Hepatocyte (in vitro differentiated cells): ENCODE measurements at regions not wholly inside any gene's neighbourhood (a gene's known extent, or its start where the extent isn't known, plus 50 kb on each side); places are given as distances from the start of the nearest gene placed in this dataset.

Experiments used
- DNase-seq: peaks from one replicate; pipeline ENCODE4 v3.0.0-alpha.2; 2016; ENCODE audit warnings: low spot score
- H2AFZ ChIP-seq: fragments of 200-600 bp; sonication (generic); 2 replicates; pipeline ENCODE4 v1.6.0; 2016; ENCODE audit warnings: antibody characterized with exemption, mild to moderate bottlenecking
- H3K27ac ChIP-seq: fragments of 200-600 bp; sonication (generic); 2 replicates; pipeline ENCODE4 v1.5.1; 2016; ENCODE audit warnings: mild to moderate bottlenecking
- H3K27me3 ChIP-seq: fragments of 200-600 bp; sonication (generic); 2 replicates; pipeline ENCODE4 v1.6.1; 2016
- H3K36me3 ChIP-seq: fragments of 200-600 bp; sonication (generic); replicated peaks from 2 replicates; pipeline ENCODE4 v1.5.1; 2016; ENCODE audit warnings: low read depth; ENCODE audit not compliant: insufficient read depth
- H3K4me1 ChIP-seq: fragments of 200-600 bp; sonication (generic); 2 replicates; pipeline ENCODE4 v1.5.1; 2016; ENCODE audit warnings: mild to moderate bottlenecking, moderate library complexity; ENCODE audit not compliant: insufficient read depth
- H3K4me2 ChIP-seq: fragments of 200-600 bp; sonication (generic); 2 replicates; pipeline ENCODE4 v1.6.0; 2016
- H3K4me3 ChIP-seq: fragments of 200-600 bp; sonication (generic); 2 replicates; pipeline ENCODE4 v1.5.1; 2016; ENCODE audit warnings: mild to moderate bottlenecking
- H3K79me2 ChIP-seq: fragments of 200-600 bp; sonication (generic); 2 replicates; pipeline ENCODE4 v1.6.0; 2017; ENCODE audit warnings: mild to moderate bottlenecking
- H3K9me2 ChIP-seq: fragments of 200-600 bp; sonication (generic); replicated peaks from 2 replicates; pipeline ENCODE4 v1.6.0; 2017; ENCODE audit warnings: mild to moderate bottlenecking; ENCODE audit not compliant: insufficient read depth
- H3K9me3 ChIP-seq: fragments of 200-600 bp; sonication (generic); 2 replicates; pipeline ENCODE4 v1.5.1; 2016; ENCODE audit warnings: low read depth, mild to moderate bottlenecking
- H4K20me1 ChIP-seq: fragments of 200-600 bp; sonication (generic); 2 replicates; pipeline ENCODE4 v1.6.0; 2016; ENCODE audit warnings: mild to moderate bottlenecking; ENCODE audit not compliant: insufficient read depth, poor library complexity, severe bottlenecking
- EZH2 ChIP-seq: fragments of 200-600 bp; sonication (generic); IDR thresholded peaks from 2 replicates; pipeline ENCODE4 v1.6.1; 2016; ENCODE audit warnings: antibody characterized with exemption, mild to moderate bottlenecking, borderline replicate concordance
- EZH2phosphoT487 ChIP-seq: fragments of 200-600 bp; sonication (generic); IDR thresholded peaks from one replicate; pipeline ENCODE4 v1.6.1; 2018; ENCODE audit warnings: antibody characterized with exemption, mild to moderate bottlenecking, low read depth, moderate library complexity; ENCODE audit not compliant: unreplicated experiment, severe bottlenecking
- WGBS: methylation state at CpG from one replicate; pipeline ENCODE4 v1.1.6; 2016; ENCODE audit warnings: low lambda C conversion rate; ENCODE audit errors: missing lambda C conversion rate; 5-methylcytosine and 5-hydroxymethylcytosine counted together
- TF ChIP-seq, protein P1 (sequence below): fragments of 200-600 bp; sonication (generic); IDR thresholded peaks from 2 replicates; pipeline ENCODE4 v1.5.1; 2016; ENCODE audit warnings: antibody characterized with exemption, mild to moderate bottlenecking; ENCODE audit not compliant: poor library complexity

DNA sequence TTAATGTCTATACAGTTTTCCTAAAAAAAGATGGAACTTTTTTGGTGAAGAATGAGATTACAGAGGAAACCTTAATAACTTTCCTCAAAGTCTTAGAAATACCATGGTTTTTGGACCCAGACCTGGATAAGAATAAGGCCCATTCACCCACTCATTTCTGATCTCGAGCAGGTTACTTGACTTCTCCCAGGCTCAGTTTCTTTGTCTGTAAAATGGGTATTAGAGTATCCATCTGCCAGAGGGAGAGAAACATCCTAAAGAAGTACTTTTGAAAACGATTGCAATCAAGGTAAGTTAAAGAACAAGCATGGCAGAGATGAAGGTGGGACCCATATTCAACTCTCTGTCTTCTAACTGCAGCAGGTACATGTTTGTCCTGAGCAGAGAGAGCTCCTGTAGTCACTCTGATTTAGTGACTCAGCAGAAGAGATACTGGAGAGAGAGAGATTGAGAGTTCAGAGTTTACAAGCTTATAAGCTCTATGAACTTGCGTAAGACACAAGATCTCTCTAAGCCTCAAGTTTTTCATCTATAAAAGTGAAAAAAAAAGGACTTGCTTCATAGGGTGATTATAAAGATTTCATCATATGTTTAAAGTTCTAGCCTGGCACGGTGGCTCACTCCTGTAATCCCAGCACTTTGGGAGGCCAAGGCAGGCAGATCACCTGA is 379.4 kb upstream of the SGCD start:
- no peak overlapping the region for H3K4me2 ChIP-seq
- TF ChIP-seq EZH2phosphoT487 (no peak), EZH2 (no peak)
- TF ChIP-seq, protein P1, sequence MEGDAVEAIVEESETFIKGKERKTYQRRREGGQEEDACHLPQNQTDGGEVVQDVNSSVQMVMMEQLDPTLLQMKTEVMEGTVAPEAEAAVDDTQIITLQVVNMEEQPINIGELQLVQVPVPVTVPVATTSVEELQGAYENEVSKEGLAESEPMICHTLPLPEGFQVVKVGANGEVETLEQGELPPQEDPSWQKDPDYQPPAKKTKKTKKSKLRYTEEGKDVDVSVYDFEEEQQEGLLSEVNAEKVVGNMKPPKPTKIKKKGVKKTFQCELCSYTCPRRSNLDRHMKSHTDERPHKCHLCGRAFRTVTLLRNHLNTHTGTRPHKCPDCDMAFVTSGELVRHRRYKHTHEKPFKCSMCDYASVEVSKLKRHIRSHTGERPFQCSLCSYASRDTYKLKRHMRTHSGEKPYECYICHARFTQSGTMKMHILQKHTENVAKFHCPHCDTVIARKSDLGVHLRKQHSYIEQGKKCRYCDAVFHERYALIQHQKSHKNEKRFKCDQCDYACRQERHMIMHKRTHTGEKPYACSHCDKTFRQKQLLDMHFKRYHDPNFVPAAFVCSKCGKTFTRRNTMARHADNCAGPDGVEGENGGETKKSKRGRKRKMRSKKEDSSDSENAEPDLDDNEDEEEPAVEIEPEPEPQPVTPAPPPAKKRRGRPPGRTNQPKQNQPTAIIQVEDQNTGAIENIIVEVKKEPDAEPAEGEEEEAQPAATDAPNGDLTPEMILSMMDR: no peak
- peak overlapping the region; percentile 42 for H3K27ac ChIP-seq
- H3K36me3 ChIP-seq: no peaks in the 10 kb centered on the region
- no peaks in the 10 kb centered on the region for H3K27me3 ChIP-seq
- H3K9me2 ChIP-seq: no peaks in the 10 kb centered on the region
- WGBS: 65% methylated on average over 4 of the region's 4 CpGs
- H3K4me1 ChIP-seq: peaks cover 7% of the 10 kb centered on the region
- no peaks in the 10 kb centered on the region for H3K9me3 ChIP-seq
- no peaks in the 10 kb centered on the region for H3K79me2 ChIP-seq
- peak; percentile 53 for DNase-seq
- no peak overlapping the region for H3K4me3 ChIP-seq
- no peaks in the 10 kb centered on the region for H4K20me1 ChIP-seq
- H2AFZ ChIP-seq: no peak overlapping the region

DNA sequence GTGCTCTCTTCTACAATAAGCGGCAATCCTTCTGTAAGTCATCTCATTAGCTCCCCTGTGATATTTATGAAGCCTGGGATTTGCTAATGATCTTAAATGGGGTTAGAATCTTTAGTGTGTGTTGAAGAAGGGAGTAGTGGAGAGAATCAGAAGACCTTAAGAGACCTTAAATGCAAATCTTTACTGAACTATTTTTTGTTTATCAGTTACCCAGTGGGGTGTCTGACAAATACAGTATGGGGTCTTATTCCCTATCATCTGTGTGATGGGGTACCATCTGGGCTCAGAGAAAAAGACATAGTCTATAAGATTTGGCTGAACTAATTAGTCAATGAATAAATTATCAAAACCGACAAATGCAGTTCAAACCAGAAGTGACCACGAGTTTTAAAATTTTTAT is 378.4 kb upstream of the SGCD start:
- Histone ChIP-seq H3K36me3 (no peaks in the 10 kb centered on the region), H3K79me2 (no peaks in the 10 kb centered on the region), H3K4me1 (peaks cover 14% of the 10 kb centered on the region), H3K27me3 (no peaks in the 10 kb centered on the region), H3K4me3 (no peak overlapping the region), H3K9me3 (no peaks in the 10 kb centered on the region), H3K4me2 (no peak overlapping the region), H3K27ac (no peak overlapping the region), H4K20me1 (no peaks in the 10 kb centered on the region), H2AFZ (no peak overlapping the region), H3K9me2 (no peaks in the 10 kb centered on the region)
- TF ChIP-seq EZH2: no peak
- TF ChIP-seq, protein P1: no peak
- no peak for TF ChIP-seq EZH2phosphoT487
- no peak for DNase-seq
- WGBS: 99% methylated on average over 3 of the region's 3 CpGs

DNA sequence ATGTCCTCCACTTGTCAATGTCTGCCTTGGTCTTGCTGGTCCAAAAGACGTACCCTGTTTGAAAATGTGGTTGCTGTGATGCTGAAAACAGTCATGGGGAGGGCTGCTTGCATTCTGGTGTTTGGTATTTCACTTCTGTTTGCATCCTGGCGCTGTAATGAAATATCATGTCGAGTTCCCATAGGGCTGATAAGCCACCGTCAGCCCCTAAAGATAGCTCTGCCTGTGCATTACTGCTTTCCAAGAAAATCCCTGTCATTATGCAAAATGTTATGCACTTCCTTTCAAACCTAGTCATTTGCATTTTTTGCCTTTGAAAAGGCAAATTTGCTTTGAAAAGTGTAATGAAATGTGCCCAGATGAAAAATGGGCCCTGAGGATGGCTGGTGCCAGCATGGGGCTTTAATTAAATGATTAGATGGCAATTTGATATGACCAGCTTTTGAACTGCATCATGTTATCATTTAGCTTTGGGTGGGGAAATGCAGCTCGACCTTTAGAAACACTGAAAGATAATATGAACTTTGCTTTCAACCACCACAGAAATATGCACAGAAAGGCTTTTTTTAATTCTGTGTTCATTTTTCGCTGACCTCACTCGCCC is 374.4 kb upstream of the SGCD start:
- peaks cover 12% of the 10 kb centered on the region for H3K4me1 ChIP-seq

More for the DNA sequence above, 374.4 kb upstream of the SGCD start:
- no peaks in the 10 kb centered on the region for H3K9me3 ChIP-seq
- no peaks in the 10 kb centered on the region for H3K9me2 ChIP-seq
- H3K27ac ChIP-seq: no peak overlapping the region
- no peaks in the 10 kb centered on the region for H3K27me3 ChIP-seq
- no peak for DNase-seq
- TF ChIP-seq, protein P1: no peak
- TF ChIP-seq EZH2phosphoT487 (no peak), EZH2 (no peak)
- WGBS: 62% methylated on average over 7 of the region's 7 CpGs
- no peak overlapping the region for H3K4me2 ChIP-seq
- H3K36me3 ChIP-seq: no peaks in the 10 kb centered on the region
- no peak overlapping the region for H2AFZ ChIP-seq
- H4K20me1 ChIP-seq: no peaks in the 10 kb centered on the region
- H3K79me2 ChIP-seq: no peaks in the 10 kb centered on the region
- H3K4me3 ChIP-seq: no peak overlapping the region
